ENCODE measurements at regions not wholly inside any gene's neighbourhood (a gene's known extent, or its start where the extent isn't known, plus 50 kb on each side); places are given as distances from the start of the nearest gene placed in this dataset.

- ATAC-seq (ENCODE audit: insufficient number of reproducible peaks, low FRiP score, low read depth) (no peak), DNase-seq (ENCODE audit: low spot score) (no peak)
- no peak overlapping the region for H3K27ac ChIP-seq
- H3K4me3 ChIP-seq: no peak overlapping the region
- H3K9me3 ChIP-seq: no peaks in the 10 kb centered on the region
- no peaks in the 10 kb centered on the region for H3K36me3 ChIP-seq
- TF ChIP-seq, protein P1, sequence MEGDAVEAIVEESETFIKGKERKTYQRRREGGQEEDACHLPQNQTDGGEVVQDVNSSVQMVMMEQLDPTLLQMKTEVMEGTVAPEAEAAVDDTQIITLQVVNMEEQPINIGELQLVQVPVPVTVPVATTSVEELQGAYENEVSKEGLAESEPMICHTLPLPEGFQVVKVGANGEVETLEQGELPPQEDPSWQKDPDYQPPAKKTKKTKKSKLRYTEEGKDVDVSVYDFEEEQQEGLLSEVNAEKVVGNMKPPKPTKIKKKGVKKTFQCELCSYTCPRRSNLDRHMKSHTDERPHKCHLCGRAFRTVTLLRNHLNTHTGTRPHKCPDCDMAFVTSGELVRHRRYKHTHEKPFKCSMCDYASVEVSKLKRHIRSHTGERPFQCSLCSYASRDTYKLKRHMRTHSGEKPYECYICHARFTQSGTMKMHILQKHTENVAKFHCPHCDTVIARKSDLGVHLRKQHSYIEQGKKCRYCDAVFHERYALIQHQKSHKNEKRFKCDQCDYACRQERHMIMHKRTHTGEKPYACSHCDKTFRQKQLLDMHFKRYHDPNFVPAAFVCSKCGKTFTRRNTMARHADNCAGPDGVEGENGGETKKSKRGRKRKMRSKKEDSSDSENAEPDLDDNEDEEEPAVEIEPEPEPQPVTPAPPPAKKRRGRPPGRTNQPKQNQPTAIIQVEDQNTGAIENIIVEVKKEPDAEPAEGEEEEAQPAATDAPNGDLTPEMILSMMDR (IDR thresholded peaks at IDR 0.05): no peak
- no peaks in the 10 kb centered on the region for H3K4me1 ChIP-seq (ENCODE audit: control insufficient read depth in 1 of 2, low read depth in 2 of 2)
- H3K27me3 ChIP-seq (replicated peaks; ENCODE audit: insufficient read depth): no peaks in the 10 kb centered on the region
Measured at GRCh38 chr1:36588972-36589371, 106.3 kb upstream of the CSF3R start.

- TF ChIP-seq, protein P1 (IDR thresholded peaks at IDR 0.05): no peak
- no peak for ATAC-seq (ENCODE audit: insufficient number of reproducible peaks, low FRiP score, low read depth)
- Histone ChIP-seq H3K9me3 (no peaks in the 10 kb centered on the region), H3K27ac (no peak overlapping the region), H3K4me3 (no peak overlapping the region), H3K4me1 (ENCODE audit: control insufficient read depth in 1 of 2, low read depth in 2 of 2) (no peaks in the 10 kb centered on the region), H3K27me3 (replicated peaks; ENCODE audit: insufficient read depth) (no peaks in the 10 kb centered on the region), H3K36me3 (no peaks in the 10 kb centered on the region)
- DNase-seq (ENCODE audit: low spot score): no peak
Measured at GRCh38 chr1:36585569-36586548, 103.1 kb upstream of the CSF3R start.

DNA sequence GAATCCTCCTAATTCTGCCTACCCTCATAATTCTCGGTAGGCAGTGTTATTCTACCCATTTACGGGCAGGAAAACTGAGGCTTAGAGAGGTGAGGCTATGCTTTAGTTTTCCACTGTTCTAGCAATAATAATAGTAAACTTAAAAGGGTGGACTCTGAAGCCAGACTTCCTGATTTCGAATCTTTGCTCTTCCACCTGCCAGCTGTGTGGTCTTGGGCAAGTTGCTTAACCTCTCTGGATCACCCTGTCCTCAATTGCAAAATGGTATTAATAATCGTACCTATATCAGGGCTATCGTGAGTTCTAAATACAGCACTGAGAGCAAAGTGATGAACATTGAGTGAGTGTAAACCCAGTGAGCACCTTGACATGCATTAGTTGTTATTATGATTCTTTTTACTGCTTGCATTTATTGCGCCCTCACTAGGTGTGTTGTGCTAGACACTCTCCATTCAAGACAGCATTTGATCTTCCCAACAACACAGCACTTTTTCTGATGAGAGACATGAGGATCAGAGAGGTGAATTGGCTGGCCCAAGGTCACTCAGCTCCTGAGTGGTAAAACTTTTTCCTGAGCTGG, 102.3 kb upstream of the CSF3R start:
- no peaks in the 10 kb centered on the region for H3K27me3 ChIP-seq (replicated peaks; ENCODE audit: insufficient read depth)
- no peak for ATAC-seq (ENCODE audit: insufficient number of reproducible peaks, low FRiP score, low read depth)

GRCh38 chr1:36583980-36584782, 101.5 kb upstream of the CSF3R start:
- Histone ChIP-seq H3K4me1 (ENCODE audit: control insufficient read depth in 1 of 2, low read depth in 2 of 2) (no peaks in the 10 kb centered on the region), H3K27me3 (replicated peaks; ENCODE audit: insufficient read depth) (no peaks in the 10 kb centered on the region), H3K4me3 (no peak overlapping the region), H3K9me3 (no peaks in the 10 kb centered on the region), H3K27ac (no peak overlapping the region), H3K36me3 (no peaks in the 10 kb centered on the region)
- DNase-seq (ENCODE audit: low spot score) (no peak), ATAC-seq (ENCODE audit: insufficient number of reproducible peaks, low FRiP score, low read depth) (no peak)
- TF ChIP-seq, protein P1 (IDR thresholded peaks at IDR 0.05): no peak

More for the DNA sequence above, 102.3 kb upstream of the CSF3R start:
- Histone ChIP-seq H3K36me3 (no peaks in the 10 kb centered on the region), H3K4me3 (no peak overlapping the region), H3K27ac (no peak overlapping the region), H3K9me3 (no peaks in the 10 kb centered on the region), H3K4me1 (ENCODE audit: control insufficient read depth in 1 of 2, low read depth in 2 of 2) (no peaks in the 10 kb centered on the region)
- TF ChIP-seq, protein P1 (IDR thresholded peaks at IDR 0.05): no peak
- no peak for DNase-seq (ENCODE audit: low spot score)

GRCh38 chr1:36583080-36583479, 100.4 kb upstream of the CSF3R start:
- Histone ChIP-seq H3K27me3 (replicated peaks; ENCODE audit: insufficient read depth) (no peaks in the 10 kb centered on the region), H3K36me3 (no peaks in the 10 kb centered on the region), H3K4me3 (no peak overlapping the region), H3K9me3 (no peaks in the 10 kb centered on the region), H3K4me1 (ENCODE audit: control insufficient read depth in 1 of 2, low read depth in 2 of 2) (no peaks in the 10 kb centered on the region), H3K27ac (no peak overlapping the region)
- TF ChIP-seq, protein P1 (IDR thresholded peaks at IDR 0.05): no peak
- DNase-seq (ENCODE audit: low spot score) (no peak), ATAC-seq (ENCODE audit: insufficient number of reproducible peaks, low FRiP score, low read depth) (no peak)

Measured in thoracic aorta (tissue), 2 donors.